ENCODE measurements at regions not wholly inside any gene's neighbourhood (a gene's known extent, or its start where the extent isn't known, plus 50 kb on each side); places are given as distances from the start of the nearest gene placed in this dataset.

- no peaks in the 10 kb centered on the region for H3K36me3 ChIP-seq (replicated peaks in 1 of 2; ENCODE audit: control insufficient read depth in 1 of 2, insufficient read depth in 2 of 2, low read length in 1 of 2)
- H3K4me3 ChIP-seq (ENCODE audit: low read depth in 2 of 2, low read length in 1 of 2): no peak overlapping the region
- H3F3A ChIP-seq (replicated peaks; ENCODE audit: insufficient read depth): no peaks in the 10 kb centered on the region
- ChIA-PET POLR2A (no interaction called here), CTCF (no interaction called here)
- WGBS (ENCODE audit: low lambda C conversion rate): 3% methylated on average over 1 of the region's 1 CpG
- no peak overlapping the region for H3K27ac ChIP-seq (ENCODE audit: low read depth in 2 of 2, low read length in 1 of 2)
- DNase-seq: no peak
- H3K9me2 ChIP-seq: no peaks in the 10 kb centered on the region
- H3K4me2 ChIP-seq: no peak overlapping the region
- H3K4me1 ChIP-seq (ENCODE audit: control insufficient read depth in 1 of 2, insufficient read depth in 2 of 2, low read depth in 1 of 2, low read length in 1 of 2): no peaks in the 10 kb centered on the region
- H3K9me3 ChIP-seq: no peaks in the 10 kb centered on the region
- no peaks in the 10 kb centered on the region for H3K79me2 ChIP-seq (ENCODE audit: insufficient read depth)
- TF ChIP-seq RFX5 (IDR thresholded peaks at IDR 0.05; ENCODE audit: low read length): no peak
- TF ChIP-seq MAX (IDR thresholded peaks at IDR 0.05; ENCODE audit: low read depth): no peak
- no peak for TF ChIP-seq NFIC (IDR thresholded peaks at IDR 0.05; ENCODE audit: borderline replicate concordance)
- no peak for TF ChIP-seq POLR2AphosphoS5 (IDR thresholded peaks at IDR 0.05; ENCODE audit: low read depth, low read length)
- no peak for TF ChIP-seq GABPA (IDR thresholded peaks at IDR 0.05; ENCODE audit: low read depth)
- TF ChIP-seq FOSL2 (IDR thresholded peaks at IDR 0.05; ENCODE audit: borderline replicate concordance, low read depth): no peak
- TF ChIP-seq, protein P1, sequence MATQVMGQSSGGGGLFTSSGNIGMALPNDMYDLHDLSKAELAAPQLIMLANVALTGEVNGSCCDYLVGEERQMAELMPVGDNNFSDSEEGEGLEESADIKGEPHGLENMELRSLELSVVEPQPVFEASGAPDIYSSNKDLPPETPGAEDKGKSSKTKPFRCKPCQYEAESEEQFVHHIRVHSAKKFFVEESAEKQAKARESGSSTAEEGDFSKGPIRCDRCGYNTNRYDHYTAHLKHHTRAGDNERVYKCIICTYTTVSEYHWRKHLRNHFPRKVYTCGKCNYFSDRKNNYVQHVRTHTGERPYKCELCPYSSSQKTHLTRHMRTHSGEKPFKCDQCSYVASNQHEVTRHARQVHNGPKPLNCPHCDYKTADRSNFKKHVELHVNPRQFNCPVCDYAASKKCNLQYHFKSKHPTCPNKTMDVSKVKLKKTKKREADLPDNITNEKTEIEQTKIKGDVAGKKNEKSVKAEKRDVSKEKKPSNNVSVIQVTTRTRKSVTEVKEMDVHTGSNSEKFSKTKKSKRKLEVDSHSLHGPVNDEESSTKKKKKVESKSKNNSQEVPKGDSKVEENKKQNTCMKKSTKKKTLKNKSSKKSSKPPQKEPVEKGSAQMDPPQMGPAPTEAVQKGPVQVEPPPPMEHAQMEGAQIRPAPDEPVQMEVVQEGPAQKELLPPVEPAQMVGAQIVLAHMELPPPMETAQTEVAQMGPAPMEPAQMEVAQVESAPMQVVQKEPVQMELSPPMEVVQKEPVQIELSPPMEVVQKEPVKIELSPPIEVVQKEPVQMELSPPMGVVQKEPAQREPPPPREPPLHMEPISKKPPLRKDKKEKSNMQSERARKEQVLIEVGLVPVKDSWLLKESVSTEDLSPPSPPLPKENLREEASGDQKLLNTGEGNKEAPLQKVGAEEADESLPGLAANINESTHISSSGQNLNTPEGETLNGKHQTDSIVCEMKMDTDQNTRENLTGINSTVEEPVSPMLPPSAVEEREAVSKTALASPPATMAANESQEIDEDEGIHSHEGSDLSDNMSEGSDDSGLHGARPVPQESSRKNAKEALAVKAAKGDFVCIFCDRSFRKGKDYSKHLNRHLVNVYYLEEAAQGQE (IDR thresholded peaks at IDR 0.05; ENCODE audit: low read depth, low read length): no peak
- H2AFZ ChIP-seq (ENCODE audit: low read depth): no peak overlapping the region
- no peaks in the 10 kb centered on the region; the same call in 1 of the 2 replicates for H3K27me3 ChIP-seq (ENCODE audit: insufficient read depth)
- H4K20me1 ChIP-seq (ENCODE audit: insufficient read depth): no peaks in the 10 kb centered on the region
- no peak overlapping the region for H3K9ac ChIP-seq
These were observed 504.1 kb upstream of the NR3C2 start for GRCh38 chr4:148946271-148946670.

DNA sequence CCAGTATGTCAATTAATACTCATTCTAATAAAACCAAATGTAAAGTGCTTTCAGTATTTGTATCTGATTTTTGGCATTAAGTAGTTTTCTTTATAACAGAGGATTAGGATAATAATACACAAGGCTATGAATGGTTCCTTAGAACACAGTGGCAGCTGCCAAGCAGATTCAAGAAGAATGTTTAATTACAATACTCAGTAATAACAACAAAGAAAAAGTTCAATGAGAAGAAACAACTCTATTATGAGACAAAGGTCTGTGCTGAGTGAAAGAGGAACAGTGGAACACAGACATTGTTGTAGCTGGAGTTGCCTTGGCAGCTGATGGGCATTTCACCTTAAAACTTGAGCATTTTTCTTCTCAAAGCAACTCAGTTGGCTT is 502.6 kb upstream of the NR3C2 start:
- H3K27me3 ChIP-seq (ENCODE audit: insufficient read depth): no peaks in the 10 kb centered on the region; the same call in 1 of the 2 replicates
- H3K4me2 ChIP-seq: no peak overlapping the region
- no peaks in the 10 kb centered on the region for H3F3A ChIP-seq (replicated peaks; ENCODE audit: insufficient read depth)
- no peak overlapping the region for H3K4me3 ChIP-seq (ENCODE audit: low read depth in 2 of 2, low read length in 1 of 2)
- no peaks in the 10 kb centered on the region for H3K9me3 ChIP-seq
- H3K9me2 ChIP-seq: no peaks in the 10 kb centered on the region
- no peaks in the 10 kb centered on the region for H3K36me3 ChIP-seq (replicated peaks in 1 of 2; ENCODE audit: control insufficient read depth in 1 of 2, insufficient read depth in 2 of 2, low read length in 1 of 2)
- no peaks in the 10 kb centered on the region for H4K20me1 ChIP-seq (ENCODE audit: insufficient read depth)
- H3K9ac ChIP-seq: no peak overlapping the region
- CTCF ChIA-PET: interaction anchor here (1.2 kb wide), 1 partner anchor 9 kb away, joined by 3 read pairs; no protein-coding TSS in a partner anchor
- H2AFZ ChIP-seq (ENCODE audit: low read depth): no peak overlapping the region
- TF ChIP-seq, protein P1 (IDR thresholded peaks at IDR 0.05; ENCODE audit: low read depth, low read length): no peak
- H3K79me2 ChIP-seq (ENCODE audit: insufficient read depth): no peaks in the 10 kb centered on the region
- POLR2A ChIA-PET: no interaction called here
- DNase-seq: no peak
- no peak overlapping the region for H3K27ac ChIP-seq (ENCODE audit: low read depth in 2 of 2, low read length in 1 of 2)
- no peaks in the 10 kb centered on the region for H3K4me1 ChIP-seq (ENCODE audit: control insufficient read depth in 1 of 2, insufficient read depth in 2 of 2, low read depth in 1 of 2, low read length in 1 of 2)

Data from SK-N-SH (cell line).